Caki2 (cell line): ENCODE measurements at regions not wholly inside any gene's neighbourhood (a gene's known extent, or its start where the extent isn't known, plus 50 kb on each side); places are given as distances from the start of the nearest gene placed in this dataset.

Experiments used
- DNase-seq: peaks from one replicate; pipeline ENCODE4 v3.0.0-alpha.2; 2015; ENCODE audit warnings: low read depth
- in situ Hi-C: cut with HindIII; loops from 2 replicates; pipeline ENCODE4 v1.10.0; 2016; ENCODE audit warnings: low sequenced_read_pairs, low pct_unique_long_range_greater_than_20kb, mixed read lengths

GRCh38 chr4:135770505-135770904 lies 1568.9 kb upstream of the PABPC4L start:
- in situ Hi-C loops = no loop called here
- no peak for DNase-seq

DNA sequence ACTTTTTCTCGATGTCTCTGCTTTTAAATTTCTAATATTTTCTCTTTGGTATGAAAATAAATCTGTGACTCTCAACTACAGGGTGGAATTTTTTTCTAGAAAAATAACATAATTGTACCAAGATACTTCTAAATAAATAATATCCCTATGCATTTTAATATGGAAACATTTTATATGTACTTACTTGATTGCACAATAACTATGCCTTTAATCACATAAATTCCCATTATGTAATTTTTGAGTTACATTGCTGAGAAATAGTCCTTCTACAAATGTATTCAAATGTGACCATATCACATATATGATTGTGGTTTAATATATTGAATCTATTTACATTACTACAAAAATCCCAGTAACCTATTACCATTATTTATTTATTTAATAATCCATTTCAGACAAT lies 1543.3 kb upstream of the PABPC4L start:
- in situ Hi-C loops = no loop called here
- no peak for DNase-seq

- in situ Hi-C loops = no loop called here
- DNase-seq = peak; percentile 50
These were observed 1540.0 kb upstream of the PABPC4L start for GRCh38 chr4:135741583-135741982.

DNA sequence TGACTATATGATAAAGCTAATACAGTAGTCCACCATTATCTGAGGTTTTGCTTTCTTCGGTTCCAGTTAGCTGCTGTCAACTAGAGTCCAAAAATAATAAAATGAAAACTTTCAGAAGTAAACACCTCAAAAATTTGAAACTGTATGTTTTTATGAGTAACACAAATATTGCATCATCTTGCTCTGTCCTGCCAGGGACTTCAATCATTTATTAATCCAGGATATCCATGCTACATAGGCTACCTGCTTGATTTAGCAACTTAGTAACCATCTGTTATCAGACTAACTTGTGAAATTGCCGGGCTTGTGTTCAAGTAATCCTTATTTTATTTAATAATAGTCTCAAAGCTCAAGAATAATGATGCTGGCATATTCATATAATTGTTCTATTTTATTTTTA lies 1537.8 kb upstream of the PABPC4L start:
- in situ Hi-C loops = no loop called here
- no peak for DNase-seq

- DNase-seq = no peak
- in situ Hi-C loops = no loop called here
These were observed 1533.9 kb upstream of the PABPC4L start for GRCh38 chr4:135735512-135735911.

DNA sequence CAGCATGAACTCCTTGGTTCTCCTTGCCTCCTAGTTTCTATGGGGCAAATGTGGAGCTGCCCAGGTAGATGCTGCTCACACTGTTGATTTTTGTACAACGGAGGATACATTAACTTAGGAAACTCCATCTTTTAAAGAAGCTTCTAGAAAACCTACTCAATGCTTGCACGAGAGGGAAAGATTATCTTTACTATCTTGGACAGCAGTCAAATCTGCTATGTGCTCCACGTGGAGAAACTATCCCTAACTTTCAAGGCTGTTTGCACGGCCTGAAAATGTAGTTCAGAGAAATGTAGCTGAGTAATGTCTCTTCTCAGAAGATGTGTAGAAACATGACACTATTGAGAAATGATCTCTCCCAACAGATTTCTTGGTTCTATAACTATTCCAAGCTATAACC lies 1530.9 kb upstream of the PABPC4L start:
- in situ Hi-C loops = no loop called here
- no peak for DNase-seq

DNA sequence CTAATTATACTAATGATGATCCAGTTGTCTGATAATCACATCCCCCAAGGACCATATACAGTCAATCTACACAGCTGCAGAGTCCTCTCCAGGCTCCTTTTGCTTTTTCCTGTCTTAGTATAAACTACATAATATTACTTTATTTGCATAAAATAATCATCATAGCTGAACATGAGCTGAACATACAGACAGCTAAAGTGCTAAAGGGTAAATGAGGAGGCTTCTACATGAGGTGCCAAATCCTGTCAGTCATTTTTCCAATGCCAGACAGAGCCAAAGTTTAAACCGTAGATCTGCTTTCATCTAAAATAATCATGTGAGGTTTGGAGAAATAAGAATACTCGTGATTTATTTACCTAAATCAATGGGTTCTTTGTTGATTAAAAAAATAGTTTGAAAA lies 1530.1 kb upstream of the PABPC4L start:
- DNase-seq = no peak
- in situ Hi-C loops = no loop called here

- DNase-seq = peak; percentile 2
- in situ Hi-C loops = no loop called here
These were observed 1522.8 kb upstream of the PABPC4L start for GRCh38 chr4:135724421-135724820.

DNA sequence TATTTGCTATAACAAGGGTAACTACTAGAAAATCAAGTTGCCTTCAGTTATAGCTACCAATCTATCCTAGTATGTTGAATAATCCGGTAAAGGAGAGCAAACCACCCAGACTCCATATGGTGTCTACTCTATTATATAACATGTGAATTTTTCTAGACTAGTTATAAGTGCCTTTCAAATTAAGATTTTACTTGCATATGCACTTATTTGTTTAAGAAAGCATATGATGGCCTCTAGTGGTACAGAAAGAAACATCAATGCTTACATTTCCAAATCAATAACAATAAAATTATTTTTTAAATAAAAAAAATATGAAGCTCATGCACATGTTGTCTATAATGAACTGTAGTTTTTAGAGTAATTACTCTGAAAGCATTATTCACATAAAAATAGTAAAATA lies 1516.4 kb upstream of the PABPC4L start:
- no peak for DNase-seq
- in situ Hi-C loops = no loop called here

- no peak for DNase-seq
- in situ Hi-C loops = no loop called here
These were observed 1503.8 kb upstream of the PABPC4L start for GRCh38 chr4:135705343-135705742.

DNA sequence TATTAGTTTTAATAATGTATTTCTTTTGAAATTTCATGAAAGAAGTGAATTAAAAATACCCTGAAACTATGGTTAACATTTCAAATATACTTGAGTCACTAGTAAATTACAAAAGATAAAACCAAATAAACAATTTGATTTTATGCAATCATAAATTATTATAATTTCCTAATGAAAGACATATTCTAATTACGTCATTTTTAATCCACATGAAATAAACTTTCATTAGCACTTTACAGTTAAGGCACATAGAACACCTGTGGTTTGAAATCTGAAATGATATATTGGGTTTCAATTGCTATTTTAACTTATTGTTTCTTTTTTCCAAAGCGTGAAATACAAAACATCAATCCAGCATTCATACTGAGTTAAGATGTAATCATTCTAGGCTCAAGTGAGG lies 1492.5 kb upstream of the PABPC4L start:
- in situ Hi-C loops = no loop called here
- DNase-seq = no peak

DNA sequence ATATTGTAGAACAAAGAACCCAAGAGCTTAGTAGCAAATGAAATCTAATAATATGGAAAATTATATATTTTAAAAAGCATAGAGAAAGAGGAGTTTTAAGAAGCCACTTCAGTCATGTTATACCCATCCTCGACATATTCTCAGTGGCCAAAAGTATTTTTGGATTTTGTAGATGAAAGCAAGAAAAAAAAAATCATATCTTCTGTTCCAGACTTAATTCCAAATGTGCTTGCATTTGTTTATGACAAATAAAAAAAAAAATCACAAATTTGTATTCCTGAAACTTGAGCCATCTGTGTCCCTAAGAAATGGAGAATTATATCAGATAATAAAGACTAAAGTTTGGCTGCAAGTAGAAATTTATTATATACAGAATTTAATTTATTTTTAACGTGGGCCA lies 1482.4 kb upstream of the PABPC4L start:
- no peak for DNase-seq
- in situ Hi-C loops = no loop called here

- DNase-seq = no peak
- in situ Hi-C loops = no loop called here
These were observed 1470.6 kb upstream of the PABPC4L start for GRCh38 chr4:135672202-135672601.

DNA sequence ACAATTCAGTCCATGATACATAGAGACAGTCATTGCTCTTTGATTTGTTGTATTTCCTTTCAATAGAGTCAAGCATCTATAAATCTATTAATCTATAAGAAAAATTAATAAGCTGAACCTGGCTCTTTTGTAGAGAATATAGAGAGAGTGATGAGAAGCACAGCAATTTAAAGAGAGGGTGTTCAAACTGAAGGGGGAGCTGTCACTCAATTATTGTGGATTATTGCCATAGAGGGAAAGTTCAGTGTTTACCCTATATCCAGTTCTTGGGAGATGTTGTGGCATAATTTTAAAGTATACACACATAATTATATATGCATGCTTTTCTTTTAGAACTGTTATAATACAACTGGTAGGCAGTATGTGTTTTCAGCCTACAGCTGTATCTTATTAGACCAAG lies 1469.0 kb upstream of the PABPC4L start:
- in situ Hi-C loops = no loop called here
- DNase-seq = no peak
